Fibroblast of the aortic adventitia (primary cell): ENCODE measurements at regions not wholly inside any gene's neighbourhood (a gene's known extent, or its start where the extent isn't known, plus 50 kb on each side); places are given as distances from the start of the nearest gene placed in this dataset.

Experiments used
- DNase-seq: peaks from one replicate; pipeline ENCODE4 v3.0.0-alpha.2; 2010; ENCODE audit warnings: low read depth
- H3K4me3 ChIP-seq: 2 replicates; pipeline ENCODE4 v1.5.1; 2011; ENCODE audit warnings: low read depth, mild to moderate bottlenecking, control low read depth, low read length, moderate library complexity
- CTCF ChIP-seq: IDR thresholded peaks from 2 replicates; pipeline ENCODE4 v1.5.1; 2011; ENCODE audit warnings: mild to moderate bottlenecking, low read length, control low read depth, inconsistent platforms; ENCODE audit not compliant: insufficient read depth

GRCh38 chr18:46322941-46323340, 218.8 kb downstream of the HAUS1 start:
- no peak overlapping the region for H3K4me3 ChIP-seq
- TF ChIP-seq CTCF, result no peak
- no peak for DNase-seq

GRCh38 chr18:46324087-46324955, 220.1 kb downstream of the HAUS1 start:
- no peak for TF ChIP-seq CTCF
- peak; percentile 76 for DNase-seq
- no peak overlapping the region for H3K4me3 ChIP-seq

- no peak overlapping the region for H3K4me3 ChIP-seq
- no peak for DNase-seq
- no peak for TF ChIP-seq CTCF
Measured at GRCh38 chr18:46325895-46326294, 221.7 kb downstream of the HAUS1 start.

GRCh38 chr18:46329736-46330246, 225.6 kb downstream of the HAUS1 start:
- no peak for TF ChIP-seq CTCF
- DNase-seq, result no peak

GRCh38 chr18:46331316-46331715, 227.1 kb downstream of the HAUS1 start:
- no peak for DNase-seq
- no peak overlapping the region for H3K4me3 ChIP-seq
- no peak for TF ChIP-seq CTCF

More at GRCh38 chr18:46329736-46330246, 225.6 kb downstream of the HAUS1 start:
- H3K4me3 ChIP-seq, result no peak overlapping the region

GRCh38 chr18:46332286-46332801, 228.2 kb downstream of the HAUS1 start:
- TF ChIP-seq CTCF, result no peak
- H3K4me3 ChIP-seq, result no peak overlapping the region
- no peak for DNase-seq
